Ascending aorta (tissue), 2 donors: ENCODE measurements at regions not wholly inside any gene's neighbourhood (a gene's known extent, or its start where the extent isn't known, plus 50 kb on each side); places are given as distances from the start of the nearest gene placed in this dataset.

Experiments used
- DNase-seq, 2 donors: peaks; one replicate each; pipeline ENCODE4 v3.0.0-alpha.2; 2019; ENCODE audit warnings: low spot score in 2 of 2
- H3K27ac ChIP-seq, 2 donors: fragments of 200-600 bp; sonication (generic); one replicate each; pipeline ENCODE4 v1.5.1; 2016 to 2017; ENCODE audit warnings: mild to moderate bottlenecking in 1 of 2
- H3K27me3 ChIP-seq: fragments of 200-600 bp; sonication (generic); one replicate; pipeline ENCODE4 v1.5.1; 2017
- H3K36me3 ChIP-seq, 2 donors: fragments of 200-600 bp; sonication (generic); one replicate each; pipeline ENCODE4 v1.5.1; 2016
- H3K4me1 ChIP-seq, 2 donors: fragments of 200-600 bp; sonication (generic); one replicate each; pipeline ENCODE4 v1.5.1; 2016 to 2017; ENCODE audit warnings: mild to moderate bottlenecking in 1 of 2
- H3K4me3 ChIP-seq, 2 donors: fragments of 200-600 bp; sonication (generic); one replicate each; pipeline ENCODE4 v1.5.1; 2016 to 2017; ENCODE audit warnings: mild to moderate bottlenecking in 1 of 2
- H3K9me3 ChIP-seq, 2 donors: fragments of 200-600 bp; sonication (generic); one replicate each; pipeline ENCODE4 v1.5.1; 2016
- intact Hi-C: fragments of 100-400 bp; cut with DNase I; formaldehyde crosslinking; loops from one replicate; pipeline ENCODE4 v1.15.1; 2023
- TF ChIP-seq, protein P1 (sequence below), 3 experiments: fragments of 200-600 bp in 2 of 3; fragments of 450-650 bp in 1 of 3; sonication (generic) in 2 of 3; IDR thresholded peaks; one replicate each; pipeline ENCODE4 v1.5.1; 2016 to 2019; ENCODE audit warnings: antibody characterized with exemption in 3 of 3, mild to moderate bottlenecking in 1 of 3, moderate library complexity in 1 of 3

DNA sequence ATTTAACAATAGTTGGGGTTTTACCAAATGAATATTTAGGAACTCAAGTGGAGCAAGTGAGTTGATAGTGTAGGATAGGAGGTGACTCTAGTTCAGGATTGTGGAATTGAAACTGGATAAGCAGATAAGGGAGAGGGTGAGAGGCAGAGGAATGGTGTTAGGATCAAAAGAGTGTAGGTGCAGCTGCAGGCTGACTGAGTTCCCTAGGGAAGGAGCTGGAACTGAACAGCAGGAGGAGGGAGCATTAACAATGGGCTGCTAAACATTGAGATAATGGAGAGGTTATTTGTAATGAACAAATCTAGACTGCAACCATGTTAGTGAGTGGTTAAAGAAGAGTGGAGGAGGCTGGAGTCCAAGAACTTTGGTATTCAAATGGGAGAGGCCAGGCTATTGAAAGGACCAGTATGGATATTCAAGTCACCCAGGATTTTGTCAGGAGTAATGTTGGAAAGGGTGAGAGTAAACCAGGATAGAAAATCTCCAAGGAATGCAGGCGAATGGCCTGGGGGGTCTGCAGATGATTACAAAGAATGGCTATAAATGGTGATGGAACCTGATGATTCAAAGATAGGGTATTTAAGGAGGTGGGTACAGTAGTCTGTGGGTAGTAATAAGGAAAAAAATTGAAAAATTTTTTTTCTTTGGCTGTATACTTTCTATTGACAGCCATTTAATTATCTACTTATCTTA lies 497.1 kb upstream of the TENM3 start:
- intact Hi-C loops: no loop called here
- no peaks in the 10 kb centered on the region for H3K36me3 ChIP-seq
- no peaks in the 10 kb centered on the region for H3K4me1 ChIP-seq
- no peaks in the 10 kb centered on the region for H3K27me3 ChIP-seq
- no peak overlapping the region for H3K27ac ChIP-seq
- H3K4me3 ChIP-seq: no peak overlapping the region
- H3K9me3 ChIP-seq: no peaks in the 10 kb centered on the region
- no peak for DNase-seq
- TF ChIP-seq, protein P1, sequence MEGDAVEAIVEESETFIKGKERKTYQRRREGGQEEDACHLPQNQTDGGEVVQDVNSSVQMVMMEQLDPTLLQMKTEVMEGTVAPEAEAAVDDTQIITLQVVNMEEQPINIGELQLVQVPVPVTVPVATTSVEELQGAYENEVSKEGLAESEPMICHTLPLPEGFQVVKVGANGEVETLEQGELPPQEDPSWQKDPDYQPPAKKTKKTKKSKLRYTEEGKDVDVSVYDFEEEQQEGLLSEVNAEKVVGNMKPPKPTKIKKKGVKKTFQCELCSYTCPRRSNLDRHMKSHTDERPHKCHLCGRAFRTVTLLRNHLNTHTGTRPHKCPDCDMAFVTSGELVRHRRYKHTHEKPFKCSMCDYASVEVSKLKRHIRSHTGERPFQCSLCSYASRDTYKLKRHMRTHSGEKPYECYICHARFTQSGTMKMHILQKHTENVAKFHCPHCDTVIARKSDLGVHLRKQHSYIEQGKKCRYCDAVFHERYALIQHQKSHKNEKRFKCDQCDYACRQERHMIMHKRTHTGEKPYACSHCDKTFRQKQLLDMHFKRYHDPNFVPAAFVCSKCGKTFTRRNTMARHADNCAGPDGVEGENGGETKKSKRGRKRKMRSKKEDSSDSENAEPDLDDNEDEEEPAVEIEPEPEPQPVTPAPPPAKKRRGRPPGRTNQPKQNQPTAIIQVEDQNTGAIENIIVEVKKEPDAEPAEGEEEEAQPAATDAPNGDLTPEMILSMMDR (IDR thresholded peaks at IDR 0.05): no peak

DNA sequence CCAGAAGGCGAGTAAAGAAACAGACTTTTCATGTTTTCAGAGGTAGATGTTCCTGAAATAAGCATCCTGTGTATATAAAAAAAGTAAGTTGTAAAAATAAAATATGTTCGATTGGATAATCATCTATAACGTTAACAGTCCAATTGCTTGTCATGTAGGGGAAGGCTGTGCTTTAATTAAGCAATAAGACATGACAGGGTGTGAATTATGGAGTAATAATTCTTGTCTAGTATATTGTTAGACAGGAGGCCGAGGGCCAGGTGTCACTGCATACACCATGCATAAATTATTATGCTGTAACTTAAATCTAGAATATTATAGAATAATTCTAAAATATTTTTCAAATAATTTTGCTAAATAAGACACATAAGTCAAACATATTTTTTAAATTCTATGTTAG lies 494.6 kb upstream of the TENM3 start:
- TF ChIP-seq, protein P1 (IDR thresholded peaks at IDR 0.05): no peak
- H3K27ac ChIP-seq: no peak overlapping the region
- DNase-seq: no peak
- H3K36me3 ChIP-seq: no peaks in the 10 kb centered on the region
- H3K27me3 ChIP-seq: no peaks in the 10 kb centered on the region
- intact Hi-C loops: no loop called here
- H3K9me3 ChIP-seq: no peaks in the 10 kb centered on the region
- no peak overlapping the region for H3K4me3 ChIP-seq
- H3K4me1 ChIP-seq: no peaks in the 10 kb centered on the region

DNA sequence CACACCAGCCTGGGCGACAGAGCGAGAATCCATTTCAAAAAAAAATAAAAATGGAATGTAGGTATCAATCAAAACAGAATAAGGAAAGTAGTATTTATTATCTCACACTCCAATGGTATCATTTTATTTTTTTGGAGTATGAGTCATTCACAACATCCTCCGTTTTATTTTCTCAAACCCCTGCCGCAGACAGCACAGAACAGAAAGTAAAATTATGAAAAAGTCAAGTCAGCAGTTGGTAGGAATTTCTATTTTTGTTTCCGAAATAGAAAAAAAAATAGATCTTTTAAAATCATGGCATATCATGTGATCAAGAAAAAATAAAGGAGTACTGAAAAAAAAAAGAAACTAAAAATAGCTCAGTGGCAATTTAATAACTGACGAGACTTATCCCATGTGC lies 490.7 kb upstream of the TENM3 start:
- intact Hi-C loops: no loop called here
- Histone ChIP-seq H3K9me3 (no peaks in the 10 kb centered on the region), H3K4me3 (no peak overlapping the region), H3K27ac (no peak overlapping the region), H3K27me3 (no peaks in the 10 kb centered on the region), H3K4me1 (no peaks in the 10 kb centered on the region), H3K36me3 (no peaks in the 10 kb centered on the region)
- TF ChIP-seq, protein P1 (IDR thresholded peaks at IDR 0.05): no peak
- no peak for DNase-seq

DNA sequence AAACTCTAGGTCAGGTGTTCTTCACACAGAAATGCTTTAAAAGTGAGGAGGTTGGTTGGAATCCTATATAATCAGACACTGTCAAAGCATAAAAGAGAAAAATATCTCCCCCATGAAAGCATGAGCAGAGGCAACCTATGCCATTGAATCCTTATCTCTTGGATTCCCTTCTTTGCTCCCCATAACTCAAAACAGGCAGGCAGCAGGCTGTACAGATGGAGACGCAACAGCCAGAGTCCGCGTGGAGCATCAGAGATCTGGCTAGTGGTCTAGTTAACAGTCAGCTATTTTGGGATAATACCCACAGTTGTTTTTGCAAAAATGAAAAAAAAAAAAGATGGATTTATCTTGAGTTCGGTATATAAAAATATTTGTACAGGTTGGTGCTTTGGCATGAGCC lies 490.0 kb upstream of the TENM3 start:
- TF ChIP-seq, protein P1 (IDR thresholded peaks at IDR 0.05): no peak
- intact Hi-C loops: no loop called here
- Histone ChIP-seq H3K27ac (no peak overlapping the region), H3K4me1 (no peaks in the 10 kb centered on the region), H3K36me3 (no peaks in the 10 kb centered on the region), H3K9me3 (no peaks in the 10 kb centered on the region), H3K27me3 (no peaks in the 10 kb centered on the region), H3K4me3 (no peak overlapping the region)
- DNase-seq: no peak

DNA sequence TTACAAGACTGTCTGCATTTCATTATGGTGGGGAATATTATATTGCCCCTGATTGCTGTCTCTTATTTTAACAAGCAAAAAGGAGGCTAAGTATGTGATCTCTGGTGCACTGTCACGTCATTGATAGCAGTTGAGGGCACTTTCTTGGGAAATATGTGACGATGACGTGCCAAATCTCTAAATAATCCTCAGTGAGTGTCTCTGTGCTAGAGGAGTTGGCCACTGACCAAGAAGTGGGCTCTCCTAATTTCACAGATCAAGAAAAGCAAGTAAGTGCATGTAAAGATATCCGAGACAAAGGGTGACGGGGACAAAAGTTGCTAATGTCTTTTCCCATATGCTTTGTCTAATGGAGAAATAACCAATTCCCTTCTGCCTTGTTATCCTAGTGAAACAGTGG lies 487.4 kb upstream of the TENM3 start:
- Histone ChIP-seq H3K4me1 (no peaks in the 10 kb centered on the region), H3K9me3 (no peaks in the 10 kb centered on the region), H3K36me3 (no peaks in the 10 kb centered on the region), H3K27ac (no peak overlapping the region), H3K4me3 (no peak overlapping the region), H3K27me3 (no peaks in the 10 kb centered on the region)
- TF ChIP-seq, protein P1 (IDR thresholded peaks at IDR 0.05): no peak
- no peak for DNase-seq
- intact Hi-C loops: no loop called here
